ENCODE measurements at regions not wholly inside any gene's neighbourhood (a gene's known extent, or its start where the extent isn't known, plus 50 kb on each side); places are given as distances from the start of the nearest gene placed in this dataset.

DNA sequence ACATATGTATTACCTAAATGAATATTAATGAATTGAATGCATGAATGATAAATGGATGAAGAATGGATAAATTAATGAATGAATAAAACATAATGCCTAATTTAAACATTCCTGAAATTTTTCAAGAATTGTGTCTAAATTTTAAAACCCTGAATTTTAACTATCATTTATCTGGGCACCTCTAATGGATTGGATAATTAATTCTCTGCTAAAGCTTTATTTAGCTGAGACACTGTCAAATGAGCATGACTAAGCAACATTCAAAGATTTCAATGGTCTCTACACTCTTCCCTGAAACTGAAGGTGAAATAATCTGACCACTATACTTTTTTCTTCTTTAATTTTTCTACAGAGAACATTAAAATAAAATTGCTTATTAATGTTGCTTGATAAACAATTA, 1197.7 kb downstream of the C4orf33 start:
- no peak overlapping the region for H2BK120ac ChIP-seq (ENCODE audit: low read depth, low read length)
- H3K14ac ChIP-seq (ENCODE audit: low read length) = no peak overlapping the region
- no peaks in the 10 kb centered on the region for H3K9me3 ChIP-seq (replicated peaks in 1 of 2; ENCODE audit: control insufficient read depth in 2 of 2, insufficient read depth in 1 of 2, low read depth in 1 of 2, low read length in 2 of 2)
- H3K36me3 ChIP-seq (replicated peaks in 1 of 2; ENCODE audit: control insufficient read depth in 2 of 2, insufficient read depth in 2 of 2, low read length in 2 of 2) = no peaks in the 10 kb centered on the region
- H3K27ac ChIP-seq (replicated peaks; ENCODE audit: low read length) = no peak overlapping the region
- no peak overlapping the region for H3K23ac ChIP-seq (ENCODE audit: low read depth, low read length, poor library complexity)
- no peak overlapping the region for H2BK15ac ChIP-seq (ENCODE audit: low read length)
- H3K79me1 ChIP-seq (ENCODE audit: low read depth, low read length) = no peaks in the 10 kb centered on the region
- no peak overlapping the region for H4K91ac ChIP-seq (ENCODE audit: low read depth, low read length, poor library complexity)
- no peak overlapping the region for H3K4me2 ChIP-seq (ENCODE audit: insufficient read depth, low read length, poor library complexity, severe bottlenecking)
- H2BK12ac ChIP-seq (ENCODE audit: low read length) = no peak overlapping the region
- no peak overlapping the region for H3K18ac ChIP-seq (ENCODE audit: low read length)
- H3K9ac ChIP-seq (ENCODE audit: low read depth, low read length, poor library complexity) = no peak overlapping the region
- no peak overlapping the region for H3K4ac ChIP-seq (ENCODE audit: low read length)
- H3K27me3 ChIP-seq (ENCODE audit: control insufficient read depth in 3 of 3, insufficient read depth in 3 of 3, low read depth in 1 of 3, low read length in 3 of 3) = no peaks in the 10 kb centered on the region
- H3K4me1 ChIP-seq (ENCODE audit: control insufficient read depth in 2 of 2, insufficient read depth in 1 of 2, low read depth in 1 of 2, low read length in 2 of 2) = peaks cover 0 to 3% of the 10 kb centered on the region in 2 donors
- H3K4me3 ChIP-seq (ENCODE audit: low read length in 2 of 2) = no peak overlapping the region
- DNase-seq (ENCODE audit: low spot score) = no peak
- H4K8ac ChIP-seq (ENCODE audit: low read depth, low read length) = no peak overlapping the region
- no peak overlapping the region for H2AK5ac ChIP-seq (ENCODE audit: low read depth, low read length)
- no peak overlapping the region for H2AFZ ChIP-seq (ENCODE audit: low read length)
- H2BK5ac ChIP-seq (ENCODE audit: low read length) = no peak overlapping the region

DNA sequence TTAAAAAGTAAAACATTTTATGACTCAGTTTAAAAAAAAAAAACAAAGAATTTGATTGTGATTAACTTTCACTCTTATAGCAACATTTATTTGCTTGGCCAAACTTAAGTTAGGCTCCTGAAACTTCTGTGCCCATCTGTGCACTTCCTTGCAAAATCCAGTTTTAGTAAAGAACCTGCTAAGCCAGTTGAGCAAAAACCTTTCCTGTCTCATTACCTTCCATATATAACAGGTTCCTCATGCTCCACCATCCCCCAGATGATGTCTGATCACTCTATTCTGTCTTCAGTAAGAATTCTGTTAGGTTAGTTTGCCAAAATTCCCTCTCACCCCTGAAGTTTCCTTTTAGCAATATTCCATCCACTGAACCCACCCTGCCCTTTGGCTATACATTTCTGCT, 1200.5 kb downstream of the C4orf33 start:
- Histone ChIP-seq H3K18ac (ENCODE audit: low read length) (no peak overlapping the region), H3K27me3 (ENCODE audit: control insufficient read depth in 3 of 3, insufficient read depth in 3 of 3, low read depth in 1 of 3, low read length in 3 of 3) (no peaks in the 10 kb centered on the region), H3K9ac (ENCODE audit: low read depth, low read length, poor library complexity) (no peak overlapping the region), H3K36me3 (replicated peaks in 1 of 2; ENCODE audit: control insufficient read depth in 2 of 2, insufficient read depth in 2 of 2, low read length in 2 of 2) (no peaks in the 10 kb centered on the region), H3K23ac (ENCODE audit: low read depth, low read length, poor library complexity) (no peak overlapping the region), H3K4me2 (ENCODE audit: insufficient read depth, low read length, poor library complexity, severe bottlenecking) (no peak overlapping the region), H3K9me3 (replicated peaks in 1 of 2; ENCODE audit: control insufficient read depth in 2 of 2, insufficient read depth in 1 of 2, low read depth in 1 of 2, low read length in 2 of 2) (peaks cover 3 to 5% of the 10 kb centered on the region in 2 donors), H3K14ac (ENCODE audit: low read length) (no peak overlapping the region), H2BK5ac (ENCODE audit: low read length) (no peak overlapping the region), H3K4me1 (ENCODE audit: control insufficient read depth in 2 of 2, insufficient read depth in 1 of 2, low read depth in 1 of 2, low read length in 2 of 2) (peaks cover 0 to 2% of the 10 kb centered on the region in 2 donors), H3K27ac (replicated peaks; ENCODE audit: low read length) (no peak overlapping the region), H2AK5ac (ENCODE audit: low read depth, low read length) (no peak overlapping the region), H4K8ac (ENCODE audit: low read depth, low read length) (no peak overlapping the region), H3K79me1 (ENCODE audit: low read depth, low read length) (no peaks in the 10 kb centered on the region), H2BK15ac (ENCODE audit: low read length) (no peak overlapping the region), H2BK12ac (ENCODE audit: low read length) (no peak overlapping the region), H3K4me3 (ENCODE audit: low read length in 2 of 2) (no peak overlapping the region), H2AFZ (ENCODE audit: low read length) (no peak overlapping the region), H2BK120ac (ENCODE audit: low read depth, low read length) (no peak overlapping the region), H4K91ac (ENCODE audit: low read depth, low read length, poor library complexity) (no peak overlapping the region), H3K4ac (ENCODE audit: low read length) (no peak overlapping the region)
- no peak for DNase-seq (ENCODE audit: low spot score)

DNA sequence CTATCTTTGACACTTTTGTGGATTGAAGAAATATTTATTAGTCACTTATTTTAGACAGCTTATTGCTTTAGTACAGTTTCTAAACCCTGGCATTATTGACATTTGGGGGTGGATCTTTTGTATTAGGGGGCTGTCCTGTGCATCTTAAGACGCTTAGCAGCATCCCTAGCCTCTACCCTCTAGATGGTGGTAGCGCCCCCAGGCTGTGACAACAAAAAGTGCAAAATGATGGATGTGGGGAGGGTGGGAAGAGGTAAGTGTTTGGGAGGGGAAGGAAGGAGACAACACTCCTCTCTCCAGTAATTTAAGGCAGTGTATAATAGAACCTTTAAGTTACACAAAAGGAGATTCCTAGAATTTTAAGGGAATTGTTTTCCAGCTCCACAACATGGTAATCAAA, 1210.6 kb downstream of the C4orf33 start:
- no peak for DNase-seq (ENCODE audit: low spot score)
- no peak overlapping the region for H3K23ac ChIP-seq (ENCODE audit: low read depth, low read length, poor library complexity)
- no peak overlapping the region for H2BK5ac ChIP-seq (ENCODE audit: low read length)
- H2BK12ac ChIP-seq (ENCODE audit: low read length) = no peak overlapping the region
- H4K8ac ChIP-seq (ENCODE audit: low read depth, low read length) = no peak overlapping the region
- no peak overlapping the region for H3K9ac ChIP-seq (ENCODE audit: low read depth, low read length, poor library complexity)
- H3K4me1 ChIP-seq (ENCODE audit: control insufficient read depth in 2 of 2, insufficient read depth in 1 of 2, low read depth in 1 of 2, low read length in 2 of 2) = no peaks in the 10 kb centered on the region
- H3K4me3 ChIP-seq (ENCODE audit: low read length in 2 of 2) = no peak overlapping the region
- no peak overlapping the region for H3K4ac ChIP-seq (ENCODE audit: low read length)
- H3K4me2 ChIP-seq (ENCODE audit: insufficient read depth, low read length, poor library complexity, severe bottlenecking) = no peak overlapping the region
- H3K36me3 ChIP-seq (replicated peaks in 1 of 2; ENCODE audit: control insufficient read depth in 2 of 2, insufficient read depth in 2 of 2, low read length in 2 of 2) = no peaks in the 10 kb centered on the region
- no peak overlapping the region for H2AK5ac ChIP-seq (ENCODE audit: low read depth, low read length)
- H3K14ac ChIP-seq (ENCODE audit: low read length) = no peak overlapping the region
- H3K79me1 ChIP-seq (ENCODE audit: low read depth, low read length) = no peaks in the 10 kb centered on the region
- whole genome bisulfite sequencing, 2 donors (ENCODE audit: extremely low coverage in 2 of 2, insufficient read length in 2 of 2, insufficient replicate concordance in 1 of 2) = no CpG with 5 or more reads among the region's 2 CpGs
- no peaks in the 10 kb centered on the region for H3K9me3 ChIP-seq (replicated peaks in 1 of 2; ENCODE audit: control insufficient read depth in 2 of 2, insufficient read depth in 1 of 2, low read depth in 1 of 2, low read length in 2 of 2)
- no peak overlapping the region for H3K18ac ChIP-seq (ENCODE audit: low read length)
- H2BK120ac ChIP-seq (ENCODE audit: low read depth, low read length) = no peak overlapping the region
- H2BK15ac ChIP-seq (ENCODE audit: low read length) = no peak overlapping the region
- H3K27me3 ChIP-seq (ENCODE audit: control insufficient read depth in 3 of 3, insufficient read depth in 3 of 3, low read depth in 1 of 3, low read length in 3 of 3) = no peaks in the 10 kb centered on the region
- no peak overlapping the region for H2AFZ ChIP-seq (ENCODE audit: low read length)
- H3K27ac ChIP-seq (replicated peaks; ENCODE audit: low read length) = no peak overlapping the region
- no peak overlapping the region for H4K91ac ChIP-seq (ENCODE audit: low read depth, low read length, poor library complexity)

DNA sequence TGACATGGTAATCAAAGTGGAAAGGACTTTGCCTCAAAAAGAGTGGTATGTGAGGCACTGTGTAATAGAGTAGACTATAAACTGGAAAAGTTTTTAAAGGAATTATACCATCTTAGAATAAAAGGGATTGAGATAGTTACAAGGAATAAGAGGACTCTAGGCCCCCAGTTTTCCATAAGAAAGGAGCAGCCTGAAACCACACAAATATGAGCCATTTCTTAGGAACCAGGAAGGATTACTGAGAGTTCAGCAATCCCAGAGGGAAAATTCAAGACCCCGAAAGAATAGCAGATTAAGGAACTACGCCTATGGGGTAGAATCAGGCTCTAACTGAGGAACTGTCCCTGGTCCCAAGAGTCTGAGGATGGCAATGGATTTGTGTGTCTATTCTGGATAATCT, 1213.3 kb downstream of the C4orf33 start:
- Histone ChIP-seq H3K4ac (ENCODE audit: low read length) (no peak overlapping the region), H2BK12ac (ENCODE audit: low read length) (no peak overlapping the region), H3K36me3 (replicated peaks in 1 of 2; ENCODE audit: control insufficient read depth in 2 of 2, insufficient read depth in 2 of 2, low read length in 2 of 2) (no peaks in the 10 kb centered on the region), H3K23ac (ENCODE audit: low read depth, low read length, poor library complexity) (no peak overlapping the region), H3K27ac (replicated peaks; ENCODE audit: low read length) (no peak overlapping the region), H3K14ac (ENCODE audit: low read length) (no peak overlapping the region), H2AFZ (ENCODE audit: low read length) (no peak overlapping the region), H3K4me1 (ENCODE audit: control insufficient read depth in 2 of 2, insufficient read depth in 1 of 2, low read depth in 1 of 2, low read length in 2 of 2) (no peaks in the 10 kb centered on the region), H3K4me3 (ENCODE audit: low read length in 2 of 2) (no peak overlapping the region), H3K9ac (ENCODE audit: low read depth, low read length, poor library complexity) (no peak overlapping the region), H4K91ac (ENCODE audit: low read depth, low read length, poor library complexity) (no peak overlapping the region), H2BK5ac (ENCODE audit: low read length) (no peak overlapping the region), H3K4me2 (ENCODE audit: insufficient read depth, low read length, poor library complexity, severe bottlenecking) (no peak overlapping the region), H2AK5ac (ENCODE audit: low read depth, low read length) (no peak overlapping the region), H3K9me3 (replicated peaks in 1 of 2; ENCODE audit: control insufficient read depth in 2 of 2, insufficient read depth in 1 of 2, low read depth in 1 of 2, low read length in 2 of 2) (no peaks in the 10 kb centered on the region), H3K27me3 (ENCODE audit: control insufficient read depth in 3 of 3, insufficient read depth in 3 of 3, low read depth in 1 of 3, low read length in 3 of 3) (no peaks in the 10 kb centered on the region), H2BK120ac (ENCODE audit: low read depth, low read length) (no peak overlapping the region), H2BK15ac (ENCODE audit: low read length) (no peak overlapping the region), H3K18ac (ENCODE audit: low read length) (no peak overlapping the region), H3K79me1 (ENCODE audit: low read depth, low read length) (no peaks in the 10 kb centered on the region), H4K8ac (ENCODE audit: low read depth, low read length) (no peak overlapping the region)
- no CpG with 5 or more reads among the region's 2 CpGs for WGBS, 2 donors (ENCODE audit: extremely low coverage in 2 of 2, insufficient read length in 2 of 2, insufficient replicate concordance in 1 of 2)
- DNase-seq (ENCODE audit: low spot score) = no peak

All from neuronal stem cell (in vitro differentiated cells).